ENCODE measurements at regions not wholly inside any gene's neighbourhood (a gene's known extent, or its start where the extent isn't known, plus 50 kb on each side); places are given as distances from the start of the nearest gene placed in this dataset.

DNA sequence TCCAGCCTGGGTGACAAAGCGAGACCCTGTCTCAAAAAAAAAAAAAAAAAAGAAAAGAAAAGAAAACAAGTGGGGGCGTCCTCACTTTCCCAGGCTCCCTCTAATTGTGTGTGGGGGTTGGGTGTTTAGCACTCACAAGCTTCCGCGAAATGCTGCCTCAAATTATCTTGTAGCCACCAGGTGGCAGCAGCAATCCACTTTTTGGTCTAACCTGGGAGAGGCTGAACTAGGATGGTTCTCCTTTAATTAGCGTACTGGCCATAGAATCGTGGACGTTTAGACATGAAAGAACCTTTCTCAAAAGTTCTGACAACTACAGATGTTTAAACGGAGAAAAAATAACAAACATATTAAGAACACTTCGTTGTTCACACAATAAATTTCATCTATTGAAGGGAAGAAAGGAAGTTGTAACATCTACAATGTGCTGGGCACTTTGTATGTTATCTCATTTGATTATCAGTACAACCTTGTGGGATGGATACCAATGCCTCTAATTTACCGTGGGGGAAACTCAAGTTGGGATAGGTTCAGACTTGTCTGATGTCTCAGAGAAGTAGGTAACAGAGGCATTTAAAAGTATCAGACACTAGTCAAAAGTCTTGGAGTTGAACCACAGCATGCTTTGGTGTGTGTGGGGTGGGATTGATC lies 122.7 kb upstream of the NABP1 start:
- TF ChIP-seq CTCF (conservative IDR thresholded peaks at IDR 0.05; ENCODE audit: low read depth, low read length) (peak; percentile 86), EZH2 (IDR thresholded peaks at IDR 0.05; ENCODE audit: low read length, unreplicated experiment) (no peak), EZH2phosphoT487 (IDR thresholded peaks at IDR 0.05; ENCODE audit: borderline replicate concordance, low read length) (no peak)
